Heart right ventricle (tissue), 16 donors: ENCODE measurements at regions not wholly inside any gene's neighbourhood (a gene's known extent, or its start where the extent isn't known, plus 50 kb on each side); places are given as distances from the start of the nearest gene placed in this dataset.

Experiments used
- ATAC-seq, 8 donors: fragments of 200-7000 bp; cut with Tn5 transposase; one replicate each; pipeline ENCODE4 v1.9.1; 2020; ENCODE audit warnings: mild to moderate bottlenecking in 8 of 8, moderate library complexity in 8 of 8, moderate number of reproducible peaks in 1 of 8
- DNase-seq, 2 donors: peaks; one replicate each; pipeline ENCODE4 v3.0.0-alpha.2; 2020
- H3K27ac ChIP-seq, 10 donors: fragments of 200-600 bp; sonication (generic) in 2 of 10; one replicate each; pipeline versions ENCODE4 v1.5.0 to v1.8.0; 2020 to 2022; ENCODE audit warnings: mild to moderate bottlenecking in 3 of 10
- H3K27me3 ChIP-seq, 7 donors: fragments of 200-600 bp; one replicate each; pipeline ENCODE4 v1.8.0; 2021 to 2022; ENCODE audit warnings: mild to moderate bottlenecking in 2 of 7
- H3K36me3 ChIP-seq, 9 donors: fragments of 200-600 bp; sonication (generic) in 1 of 9; one replicate each; pipeline versions ENCODE4 v1.5.0 to v1.8.0; 2020 to 2022; ENCODE audit warnings: mild to moderate bottlenecking in 2 of 9
- H3K4me1 ChIP-seq, 9 donors: fragments of 200-600 bp; sonication (generic) in 1 of 9; one replicate each; pipeline versions ENCODE4 v1.5.0 to v1.8.0; 2020 to 2022; ENCODE audit warnings: mild to moderate bottlenecking in 4 of 9
- H3K4me3 ChIP-seq, 10 donors: fragments of 200-600 bp; sonication (generic) in 2 of 10; one replicate each; pipeline versions ENCODE4 v1.5.0 to v1.8.0; 2020 to 2022; ENCODE audit warnings: mild to moderate bottlenecking in 7 of 10, moderate library complexity in 2 of 10
- H3K9me3 ChIP-seq, 11 donors: fragments of 200-600 bp in 10 of 11; sonication (generic) in 2 of 11; one replicate each; pipeline versions ENCODE4 v1.5.0 to v1.8.0; 2013 to 2022; ENCODE audit warnings: mild to moderate bottlenecking in 2 of 11, control low read depth in 1 of 11, moderate library complexity in 1 of 11
- CTCF ChIP-seq, 9 donors: fragments of 200-600 bp; sonication (generic) in 2 of 9; IDR thresholded peaks; one replicate each; pipeline versions ENCODE4 v1.5.0 to v1.8.0; 2021 to 2022; ENCODE audit warnings: antibody characterized with exemption in 9 of 9, mild to moderate bottlenecking in 5 of 9, moderate library complexity in 1 of 9
- WGBS, 2 donors: extraction: QIAGEN DNeasy Blood & Tissue Kit; methylation state at CpG; one replicate each; pipeline ENCODE4 v1.1.7; 2013; ENCODE audit warnings: inconsistent platforms in 1 of 2; 5-methylcytosine and 5-hydroxymethylcytosine counted together
- intact Hi-C, 10 donors: fragments of 100-400 bp; cut with DNase I; formaldehyde crosslinking; loops; one replicate each; pipeline versions ENCODE4 v1.11.1 to v1.14.2; 2022
- donor health status: Arrhythmogenic right ventricular cardiomyopathy.
- donor health status: ischemic (EF 13 %, LVEDD 7.1; RV severe dilation, severe dysfunction).
- donor health status: healthy with polysubstance abuse.
- donor health status: DM: no; HTN: yes; CAD: no.
- donor health status: DM: no; HTN: no; CAD: no.
- donor health status: ischemic (EF 25% LVEDD 6.9; RV normal size, moderate dysfunction).
- donor health status: ischemic (EF 25% LVEDD 5.7; RV mildly dilated, moderate dysfunction).
- donor health status: healthy.
- donor health status: DM: yes; HTN: yes; CAD: no.
- donor health status: Ischemic cardiomyopathy.
- donor health status: ischemic (EF 35%, LVEDD 5.7; RV mildly dilated, moderate dysfunction).
- donor health status: nonischemic (EF 11% LVEDD 7.7; RV severe dilation, severe dysfunction).
- donor health status: DM: yes; HTN: yes; CAD: no.
- donor health status: PGD.
- donor health status: ischemic (EF 29% LVEDD 5.4; RV normal size, mild dysfunction).
- donor health status: nonischemic (EF 23%, LVEDD 6.1; RV moderate dilation, normal function).

GRCh38 chr11:112355726-112356125 lies 95.1 kb upstream of the PLET1 start:
- H3K27me3 ChIP-seq = no peaks in the 10 kb centered on the region
- H3K4me3 ChIP-seq = no peak overlapping the region
- intact Hi-C loops = no loop called here
- no peaks in the 10 kb centered on the region for H3K36me3 ChIP-seq
- WGBS, 2 donors = 64 to 76% methylated on average over 4 of the region's 4 CpGs
- ATAC-seq (peak in 7 of 8 donors; percentile 15 to 72 (median 46)), DNase-seq (no peak)
- H3K4me1 ChIP-seq = peaks cover 0 to 10% (median 0%) of the 10 kb centered on the region in 9 donors
- no peaks in the 10 kb centered on the region for H3K9me3 ChIP-seq
- peak in 6 of 9 donors; percentile 26 to 39 (median 36) for TF ChIP-seq CTCF (IDR thresholded peaks at IDR 0.05)
- no peak overlapping the region for H3K27ac ChIP-seq

GRCh38 chr11:112357488-112357887 lies 96.8 kb upstream of the PLET1 start:
- no peaks in the 10 kb centered on the region for H3K36me3 ChIP-seq
- DNase-seq = no peak
- intact Hi-C loops = no loop called here
- peaks cover 0 to 10% (median 0%) of the 10 kb centered on the region in 9 donors for H3K4me1 ChIP-seq
- no peaks in the 10 kb centered on the region for H3K9me3 ChIP-seq
- ATAC-seq = peak in 1 of 8 donors; percentile 25
- no peak for TF ChIP-seq CTCF (IDR thresholded peaks at IDR 0.05)
- no peaks in the 10 kb centered on the region for H3K27me3 ChIP-seq
- no peak overlapping the region for H3K4me3 ChIP-seq
- H3K27ac ChIP-seq = no peak overlapping the region
- WGBS, 2 donors = 74 to 79% methylated on average over 2 of the region's 2 CpGs

DNA sequence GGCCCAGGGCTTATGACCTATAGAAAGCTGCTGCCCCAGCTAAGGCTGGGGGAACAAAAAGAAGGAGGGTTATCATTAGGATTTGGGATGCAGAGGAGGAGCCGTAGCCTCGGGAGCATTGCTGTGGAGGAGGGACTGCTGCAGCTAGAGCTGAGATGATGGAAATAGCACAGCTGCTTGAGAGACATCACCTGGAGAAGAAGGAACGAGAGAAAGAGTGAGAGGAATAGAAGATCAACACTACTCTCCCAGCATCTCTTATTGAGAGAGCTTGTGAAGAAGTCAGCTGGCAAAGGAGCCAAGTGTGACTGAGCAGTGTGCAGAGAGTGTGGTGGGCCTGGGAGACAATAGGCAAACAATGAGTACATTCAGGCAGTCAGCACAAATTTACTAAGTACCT lies 100.7 kb upstream of the PLET1 start:
- TF ChIP-seq CTCF (IDR thresholded peaks at IDR 0.05) = no peak
- no peak for DNase-seq
- intact Hi-C loops = loop anchor here in 2 of 10 donors (5.0 to 10.0 kb wide), 2 partner anchors 143 to 1461 kb away; no protein-coding TSS in a partner anchor
- WGBS, 2 donors = 71 to 81% methylated on average over 3 of the region's 3 CpGs
- no peaks in the 10 kb centered on the region for H3K27me3 ChIP-seq
- ATAC-seq = no peak
- no peaks in the 10 kb centered on the region for H3K9me3 ChIP-seq
- H3K36me3 ChIP-seq = no peaks in the 10 kb centered on the region
- no peak overlapping the region for H3K4me3 ChIP-seq
- H3K27ac ChIP-seq = no peak overlapping the region
- H3K4me1 ChIP-seq = no peaks in the 10 kb centered on the region

DNA sequence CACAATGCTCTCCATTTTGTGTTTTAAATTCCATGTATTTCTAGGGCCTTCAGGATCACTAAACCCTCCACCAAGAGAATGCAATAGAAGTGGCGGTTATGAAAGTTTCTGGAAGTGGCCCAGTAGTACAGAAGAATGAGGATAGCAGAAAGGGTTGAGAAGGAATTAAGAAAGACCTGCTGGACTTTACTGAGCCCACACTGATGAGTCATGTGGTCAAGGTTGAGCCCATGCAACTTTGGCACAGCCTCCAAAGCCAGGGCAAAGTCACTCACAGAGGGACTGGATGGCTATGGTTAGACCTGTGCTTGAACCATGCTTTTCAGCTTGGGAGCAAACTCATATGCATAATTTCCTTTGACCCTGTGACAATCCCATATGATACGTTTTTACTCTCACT lies 102.9 kb upstream of the PLET1 start:
- TF ChIP-seq CTCF (IDR thresholded peaks at IDR 0.05) = no peak
- Histone ChIP-seq H3K4me3 (no peak overlapping the region), H3K36me3 (no peaks in the 10 kb centered on the region), H3K27me3 (no peaks in the 10 kb centered on the region), H3K27ac (no peak overlapping the region), H3K9me3 (no peaks in the 10 kb centered on the region), H3K4me1 (no peaks in the 10 kb centered on the region)
- ATAC-seq (peak in 1 of 8 donors; percentile 25), DNase-seq (no peak)
- intact Hi-C loops = loop anchor here in 2 of 10 donors (5.0 to 10.0 kb wide), 2 partner anchors 141 to 1459 kb away; no protein-coding TSS in a partner anchor
- 86 to 96% methylated on average over 2 of the region's 2 CpGs for WGBS, 2 donors
